GM23338 (cell line): ENCODE measurements at regions not wholly inside any gene's neighbourhood (a gene's known extent, or its start where the extent isn't known, plus 50 kb on each side); places are given as distances from the start of the nearest gene placed in this dataset.

ENCODE experiments used
- EZH2 ChIP-seq: fragments of 200-600 bp; sonication (generic); IDR thresholded peaks from one replicate; pipeline ENCODE4 v1.8.0; 2017; ENCODE audit warnings: antibody characterized with exemption, mild to moderate bottlenecking, low read depth; ENCODE audit not compliant: unreplicated experiment
- EZH2phosphoT487 ChIP-seq: fragments of 200-600 bp; sonication (generic); IDR thresholded peaks from one replicate; pipeline ENCODE4 v1.8.1; 2018; ENCODE audit warnings: antibody characterized with exemption; ENCODE audit not compliant: unreplicated experiment
- JUNB ChIP-seq: IDR thresholded peaks from one replicate; pipeline ENCODE4 v1.6.1; 2016; ENCODE audit warnings: antibody characterized with exemption; ENCODE audit not compliant: unreplicated experiment
- POLR2AphosphoS5 ChIP-seq: IDR thresholded peaks from 2 replicates; pipeline ENCODE4 v1.6.1; 2016; ENCODE audit warnings: antibody characterized with exemption, low read depth
- STAT1 ChIP-seq: IDR thresholded peaks from one replicate; pipeline ENCODE4 v1.6.1; 2016; ENCODE audit warnings: antibody characterized with exemption; ENCODE audit not compliant: unreplicated experiment
- TF ChIP-seq, protein P1 (sequence below), 2 experiments: fragments of 200-600 bp in 1 of 2; sonication (generic) in 1 of 2; conservative IDR thresholded peaks; 2 replicates each; pipeline versions ENCODE4 v1.5.1 to v1.6.1; 2016 to 2017; ENCODE audit warnings: antibody characterized with exemption in 2 of 2, low read depth in 2 of 2, mild to moderate bottlenecking in 2 of 2, moderate library complexity in 1 of 2
- TF ChIP-seq, protein P2 (sequence below): IDR thresholded peaks from one replicate; pipeline ENCODE4 v1.6.1; 2018; ENCODE audit warnings: antibody characterized with exemption; ENCODE audit not compliant: unreplicated experiment
- TF ChIP-seq, protein P3 (sequence below): IDR thresholded peaks from 2 replicates; pipeline ENCODE4 v1.6.1; 2016; ENCODE audit warnings: antibody characterized with exemption

DNA sequence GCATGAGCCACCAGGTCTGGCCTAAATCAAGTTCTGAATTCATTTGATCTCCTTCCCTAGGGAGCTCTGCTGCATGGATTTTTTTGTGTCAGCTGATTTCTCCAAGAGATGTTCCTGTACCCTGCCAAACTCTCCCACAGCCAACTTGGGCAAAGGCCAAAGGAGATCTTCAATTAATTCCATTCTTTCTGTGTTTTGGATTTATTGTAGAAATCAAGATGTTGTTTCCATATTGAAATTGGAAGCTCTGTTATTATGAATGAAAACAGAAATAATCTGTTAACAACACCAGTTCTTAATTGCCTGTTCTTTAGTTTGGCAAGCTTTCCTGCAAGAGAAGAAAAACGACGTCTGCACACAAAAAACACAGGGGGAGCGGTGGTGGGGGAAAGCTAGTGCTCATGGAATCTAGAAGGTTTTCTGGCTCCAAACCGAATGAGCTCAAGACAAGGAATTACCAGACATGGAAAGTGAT is 86.5 kb upstream of the ABCC4 start:
- TF ChIP-seq, protein P1, sequence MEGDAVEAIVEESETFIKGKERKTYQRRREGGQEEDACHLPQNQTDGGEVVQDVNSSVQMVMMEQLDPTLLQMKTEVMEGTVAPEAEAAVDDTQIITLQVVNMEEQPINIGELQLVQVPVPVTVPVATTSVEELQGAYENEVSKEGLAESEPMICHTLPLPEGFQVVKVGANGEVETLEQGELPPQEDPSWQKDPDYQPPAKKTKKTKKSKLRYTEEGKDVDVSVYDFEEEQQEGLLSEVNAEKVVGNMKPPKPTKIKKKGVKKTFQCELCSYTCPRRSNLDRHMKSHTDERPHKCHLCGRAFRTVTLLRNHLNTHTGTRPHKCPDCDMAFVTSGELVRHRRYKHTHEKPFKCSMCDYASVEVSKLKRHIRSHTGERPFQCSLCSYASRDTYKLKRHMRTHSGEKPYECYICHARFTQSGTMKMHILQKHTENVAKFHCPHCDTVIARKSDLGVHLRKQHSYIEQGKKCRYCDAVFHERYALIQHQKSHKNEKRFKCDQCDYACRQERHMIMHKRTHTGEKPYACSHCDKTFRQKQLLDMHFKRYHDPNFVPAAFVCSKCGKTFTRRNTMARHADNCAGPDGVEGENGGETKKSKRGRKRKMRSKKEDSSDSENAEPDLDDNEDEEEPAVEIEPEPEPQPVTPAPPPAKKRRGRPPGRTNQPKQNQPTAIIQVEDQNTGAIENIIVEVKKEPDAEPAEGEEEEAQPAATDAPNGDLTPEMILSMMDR (conservative IDR thresholded peaks at IDR 0.05; ENCODE audit: low read depth in 2 of 2): no peak
- TF ChIP-seq EZH2: no peak
- no peak for TF ChIP-seq POLR2AphosphoS5
- TF ChIP-seq EZH2phosphoT487: no peak
- TF ChIP-seq, protein P2, sequence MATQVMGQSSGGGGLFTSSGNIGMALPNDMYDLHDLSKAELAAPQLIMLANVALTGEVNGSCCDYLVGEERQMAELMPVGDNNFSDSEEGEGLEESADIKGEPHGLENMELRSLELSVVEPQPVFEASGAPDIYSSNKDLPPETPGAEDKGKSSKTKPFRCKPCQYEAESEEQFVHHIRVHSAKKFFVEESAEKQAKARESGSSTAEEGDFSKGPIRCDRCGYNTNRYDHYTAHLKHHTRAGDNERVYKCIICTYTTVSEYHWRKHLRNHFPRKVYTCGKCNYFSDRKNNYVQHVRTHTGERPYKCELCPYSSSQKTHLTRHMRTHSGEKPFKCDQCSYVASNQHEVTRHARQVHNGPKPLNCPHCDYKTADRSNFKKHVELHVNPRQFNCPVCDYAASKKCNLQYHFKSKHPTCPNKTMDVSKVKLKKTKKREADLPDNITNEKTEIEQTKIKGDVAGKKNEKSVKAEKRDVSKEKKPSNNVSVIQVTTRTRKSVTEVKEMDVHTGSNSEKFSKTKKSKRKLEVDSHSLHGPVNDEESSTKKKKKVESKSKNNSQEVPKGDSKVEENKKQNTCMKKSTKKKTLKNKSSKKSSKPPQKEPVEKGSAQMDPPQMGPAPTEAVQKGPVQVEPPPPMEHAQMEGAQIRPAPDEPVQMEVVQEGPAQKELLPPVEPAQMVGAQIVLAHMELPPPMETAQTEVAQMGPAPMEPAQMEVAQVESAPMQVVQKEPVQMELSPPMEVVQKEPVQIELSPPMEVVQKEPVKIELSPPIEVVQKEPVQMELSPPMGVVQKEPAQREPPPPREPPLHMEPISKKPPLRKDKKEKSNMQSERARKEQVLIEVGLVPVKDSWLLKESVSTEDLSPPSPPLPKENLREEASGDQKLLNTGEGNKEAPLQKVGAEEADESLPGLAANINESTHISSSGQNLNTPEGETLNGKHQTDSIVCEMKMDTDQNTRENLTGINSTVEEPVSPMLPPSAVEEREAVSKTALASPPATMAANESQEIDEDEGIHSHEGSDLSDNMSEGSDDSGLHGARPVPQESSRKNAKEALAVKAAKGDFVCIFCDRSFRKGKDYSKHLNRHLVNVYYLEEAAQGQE: no peak
- TF ChIP-seq, protein P3, sequence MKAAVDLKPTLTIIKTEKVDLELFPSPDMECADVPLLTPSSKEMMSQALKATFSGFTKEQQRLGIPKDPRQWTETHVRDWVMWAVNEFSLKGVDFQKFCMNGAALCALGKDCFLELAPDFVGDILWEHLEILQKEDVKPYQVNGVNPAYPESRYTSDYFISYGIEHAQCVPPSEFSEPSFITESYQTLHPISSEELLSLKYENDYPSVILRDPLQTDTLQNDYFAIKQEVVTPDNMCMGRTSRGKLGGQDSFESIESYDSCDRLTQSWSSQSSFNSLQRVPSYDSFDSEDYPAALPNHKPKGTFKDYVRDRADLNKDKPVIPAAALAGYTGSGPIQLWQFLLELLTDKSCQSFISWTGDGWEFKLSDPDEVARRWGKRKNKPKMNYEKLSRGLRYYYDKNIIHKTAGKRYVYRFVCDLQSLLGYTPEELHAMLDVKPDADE: no peak
- TF ChIP-seq STAT1: no peak
- no peak for TF ChIP-seq JUNB
